Heart left ventricle (tissue), 13 donors: ENCODE measurements at regions not wholly inside any gene's neighbourhood (a gene's known extent, or its start where the extent isn't known, plus 50 kb on each side); places are given as distances from the start of the nearest gene placed in this dataset.
"Not testable (repeated sequence)": the region's sequence is repeated elsewhere in the genome, so short reads cannot be mapped to it uniquely, and the experiment has no call there.

Experiments used
- CTCF ChIP-seq, 12 donors: fragments of 200-600 bp; sonication (generic) in 4 of 12; IDR thresholded peaks; one replicate each; pipeline versions ENCODE4 v1.5.0 to v1.8.0; 2018 to 2022; ENCODE audit warnings: antibody characterized with exemption in 12 of 12, mild to moderate bottlenecking in 5 of 12
- POLR2A ChIP-seq, 2 donors: fragments of 450-650 bp; IDR thresholded peaks; one replicate each; pipeline ENCODE4 v1.6.1; 2017; ENCODE audit warnings: antibody characterized with exemption in 2 of 2, mild to moderate bottlenecking in 2 of 2, moderate library complexity in 2 of 2
- donor health status: ischemic (EF 13 %, LVEDD 7.1; RV severe dilation, severe dysfunction).
- donor health status: DM: no; HTN: yes; CAD: no.
- donor health status: DM: no; HTN: no; CAD: no.
- donor health status: ischemic (EF 25% LVEDD 6.9; RV normal size, moderate dysfunction).
- donor health status: ischemic (EF 25% LVEDD 5.7; RV mildly dilated, moderate dysfunction).
- donor health status: ischemic (EF 35%, LVEDD 5.7; RV mildly dilated, moderate dysfunction).
- donor health status: nonischemic (EF 11% LVEDD 7.7; RV severe dilation, severe dysfunction).
- donor health status: DM: yes; HTN: yes; CAD: no.
- donor health status: PGD.
- donor health status: ischemic (EF 29% LVEDD 5.4; RV normal size, mild dysfunction).
- donor health status: nonischemic (EF 23%, LVEDD 6.1; RV moderate dilation, normal function).

GRCh38 chr13:90514712-90515111 lies 832.8 kb upstream of the MIR17HG start:
- not testable (repeated sequence) for TF ChIP-seq CTCF, POLR2A (IDR thresholded peaks at IDR 0.05)
